ENCODE measurements at regions not wholly inside any gene's neighbourhood (a gene's known extent, or its start where the extent isn't known, plus 50 kb on each side); places are given as distances from the start of the nearest gene placed in this dataset.

- TF ChIP-seq NFYB (IDR thresholded peaks at IDR 0.05; ENCODE audit: insufficient read depth, low read depth, low read length) (no peak), ZNF207 (IDR thresholded peaks at IDR 0.05; ENCODE audit: borderline replicate concordance) (no peak), MEF2A (IDR thresholded peaks at IDR 0.05; ENCODE audit: insufficient read depth, low read depth, low read length) (no peak)
These were observed 411.2 kb downstream of the DAD1 start (continued) for GRCh38 chr14:22177870-22178269.

- FAIRE-seq, result no peak
- no peak for TF ChIP-seq MEF2B (IDR thresholded peaks at IDR 0.05; ENCODE audit: partially characterized antibody, poor library complexity, severe bottlenecking)
- no peak for TF ChIP-seq CBX3 (IDR thresholded peaks at IDR 0.05; ENCODE audit: borderline replicate concordance, low read depth)
- TF ChIP-seq STAT3 (IDR thresholded peaks at IDR 0.05; ENCODE audit: low read depth, low read length), result no peak
- no peak for TF ChIP-seq ZNF687 (IDR thresholded peaks at IDR 0.05)
- no peak for TF ChIP-seq KLF5 (IDR thresholded peaks at IDR 0.05; ENCODE audit: partially characterized antibody)
These were observed 412.1 kb downstream of the DAD1 start for GRCh38 chr14:22176957-22177356.

More at GRCh38 chr14:22176957-22177356, 412.1 kb downstream of the DAD1 start:
- DNase-seq (ENCODE audit: low read depth, low spot score) (no peak), ATAC-seq (peak; percentile 37; the same call in 1 of the 3 replicates)
- ChIA-PET RAD21 (ENCODE audit: unreplicated experiment) (interaction anchor here (1.3 kb wide), 1 partner anchor 25 kb away, joined by 4 read pairs; no protein-coding TSS in a partner anchor), POLR2A (no interaction called here), CTCF (interaction anchor here (1.3 to 4.4 kb wide), 4 partner anchors 11 to 45 kb away, joined by 7 to 13 read pairs (median 10); no protein-coding TSS in a partner anchor), SMC1A (ENCODE audit: uncharacterized antibody, unreplicated experiment) (interaction anchor here (0.8 to 1.7 kb wide), 2 partner anchors 24 to 108 kb away, joined by 3 to 5 read pairs; no protein-coding TSS in a partner anchor)
- in situ Hi-C loops (cut with MboI), result no loop called here
- intact Hi-C loops (cut with micrococcal nuclease; ENCODE audit: unreplicated experiment), result no loop called here
- WGBS (ENCODE audit: insufficient coverage, insufficient replicate concordance, low lambda C conversion rate, missing lambda C conversion rate), result 58% methylated on average over 1 of the region's 1 CpG
- no TSS peak for BruUV-seq (replicated peaks)
- no peak overlapping the region for H3K9ac ChIP-seq (ENCODE audit: control insufficient read depth, insufficient read depth, low read length)
- H3K27me3 ChIP-seq (replicated peaks in 1 of 2; ENCODE audit: control insufficient read depth in 2 of 2, insufficient read depth in 2 of 2, low read length in 1 of 2), result no peaks in the 10 kb centered on the region; a peak in 1 of 4 replicates
- no peaks in the 10 kb centered on the region for H3K36me3 ChIP-seq (ENCODE audit: control insufficient read depth in 2 of 2, insufficient read depth in 2 of 2, low read length in 1 of 2)
- H3K4me2 ChIP-seq (ENCODE audit: control insufficient read depth, insufficient read depth), result no peak overlapping the region
- no peaks in the 10 kb centered on the region for H4K20me1 ChIP-seq (ENCODE audit: control insufficient read depth, insufficient read depth)
- no peak overlapping the region for H2AFZ ChIP-seq (ENCODE audit: control insufficient read depth, low read depth, low read length)
- no peaks in the 10 kb centered on the region for H3K9me3 ChIP-seq (replicated peaks; ENCODE audit: control insufficient read depth, insufficient read depth, low read length)
- no peaks in the 10 kb centered on the region for H3K79me2 ChIP-seq (ENCODE audit: control insufficient read depth, insufficient read depth, low read length)
- no peak overlapping the region for H3K4me3 ChIP-seq
- peaks cover 18% of the 10 kb centered on the region; the same call in 1 of the 2 replicates for H3K4me1 ChIP-seq (ENCODE audit: control insufficient read depth, insufficient read depth, low read length)
- no peak overlapping the region for H3K27ac ChIP-seq (ENCODE audit: control insufficient read depth, insufficient read depth)
